ENCODE measurements at regions not wholly inside any gene's neighbourhood (a gene's known extent, or its start where the extent isn't known, plus 50 kb on each side); places are given as distances from the start of the nearest gene placed in this dataset.

- Histone ChIP-seq H2BK20ac (ENCODE audit: low read depth, low read length) (no peak overlapping the region), H4K8ac (ENCODE audit: low read depth in 2 of 2, low read length in 2 of 2) (no peak overlapping the region), H3K36me3 (ENCODE audit: control insufficient read depth, insufficient read depth, low read length) (no peaks in the 10 kb centered on the region), H2BK120ac (ENCODE audit: low read depth, low read length) (no peak overlapping the region), H3K23ac (ENCODE audit: low read depth, low read length) (no peak overlapping the region), H3K4me1 (ENCODE audit: control insufficient read depth, insufficient read depth, low read length) (no peaks in the 10 kb centered on the region), H3K4ac (ENCODE audit: low read depth, low read length) (no peak overlapping the region), H3K27ac (ENCODE audit: insufficient read depth, low read length) (no peak overlapping the region), H3K4me3 (ENCODE audit: insufficient read depth, low read depth, low read length) (no peak overlapping the region), H2AK5ac (ENCODE audit: low read depth, low read length) (no peak overlapping the region), H3K9me1 (ENCODE audit: insufficient read depth, low read length) (no peaks in the 10 kb centered on the region), H2AFZ (replicated peaks; ENCODE audit: low read length, poor library complexity) (no peak overlapping the region), H3K18ac (ENCODE audit: low read depth, low read length) (no peak overlapping the region), H3K27me3 (ENCODE audit: control insufficient read depth, insufficient read depth, low read length) (no peaks in the 10 kb centered on the region), H2AK9ac (replicated peaks; ENCODE audit: low read depth, low read length, poor library complexity) (no peak overlapping the region), H3K9ac (ENCODE audit: low read depth, low read length) (no peak overlapping the region), H3K4me2 (ENCODE audit: low read depth, low read length) (no peak overlapping the region), H3K9me3 (ENCODE audit: control insufficient read depth, insufficient read depth, low read length) (no peaks in the 10 kb centered on the region), H3K79me1 (ENCODE audit: low read depth in 1 of 2, low read length in 2 of 2) (no peaks in the 10 kb centered on the region), H3K56ac (ENCODE audit: extremely low read depth, insufficient read depth, low read length) (no peak overlapping the region), H4K91ac (ENCODE audit: insufficient read depth, low read depth, low read length) (no peak overlapping the region), H4K5ac (ENCODE audit: low read depth, low read length) (no peak overlapping the region), H2BK15ac (ENCODE audit: low read depth, low read length) (no peak overlapping the region), H2BK5ac (ENCODE audit: low read depth, low read length, poor library complexity, severe bottlenecking) (no peak overlapping the region), H4K20me1 (ENCODE audit: insufficient read depth, low read length) (no peaks in the 10 kb centered on the region), H3K14ac (replicated peaks; ENCODE audit: low read depth, low read length) (no peak overlapping the region)
- DNase-seq = no peak
- no CpG with 5 or more reads among the region's 1 CpG for WGBS, 2 experiments (ENCODE audit: extremely low coverage in 2 of 2, insufficient read length in 1 of 2)
- TF ChIP-seq NFE2L2 (IDR thresholded peaks at IDR 0.05; ENCODE audit: low read depth, low read length) = no peak
- no peak for TF ChIP-seq FOS (IDR thresholded peaks at IDR 0.05; ENCODE audit: low read depth, low read length)
- no peak for TF ChIP-seq MAZ (IDR thresholded peaks at IDR 0.05; ENCODE audit: borderline replicate concordance, low read depth, low read length)
- no peak for TF ChIP-seq RAD21 (IDR thresholded peaks at IDR 0.05; ENCODE audit: low read length)
- no peak for TF ChIP-seq MXI1 (IDR thresholded peaks at IDR 0.05; ENCODE audit: borderline replicate concordance, low read depth, low read length)
- TF ChIP-seq ELK1 (IDR thresholded peaks at IDR 0.05; ENCODE audit: borderline replicate concordance, low read depth, low read length) = no peak
- no peak for TF ChIP-seq CTCF (conservative IDR thresholded peaks at IDR 0.05; ENCODE audit: low read depth, low read length)
- no peak for TF ChIP-seq BHLHE40 (IDR thresholded peaks at IDR 0.05; ENCODE audit: low read depth, low read length)
- no peak for TF ChIP-seq POLR2A (IDR thresholded peaks at IDR 0.05; ENCODE audit: low read depth, low read length)
- no peak for TF ChIP-seq SMC3 (IDR thresholded peaks at IDR 0.05; ENCODE audit: low read depth, low read length)
- TF ChIP-seq USF2 (IDR thresholded peaks at IDR 0.05; ENCODE audit: low read depth, low read length) = no peak
- no peak for TF ChIP-seq CHD1 (IDR thresholded peaks at IDR 0.05; ENCODE audit: low read depth, low read length)
- TF ChIP-seq CEBPB (IDR thresholded peaks at IDR 0.05; ENCODE audit: low read depth, low read length) = no peak
- TF ChIP-seq RCOR1 (IDR thresholded peaks at IDR 0.05; ENCODE audit: insufficient replicate concordance, low read length) = no peak
- TF ChIP-seq RFX5 (IDR thresholded peaks at IDR 0.05; ENCODE audit: low read depth, low read length) = no peak
- TF ChIP-seq MAFK (IDR thresholded peaks at IDR 0.05; ENCODE audit: low read depth, low read length) = no peak
- intact Hi-C loops (cut with micrococcal nuclease) = no loop called here
- no peak for ATAC-seq (ENCODE audit: low read depth)
- CTCF ChIA-PET = interaction anchor here (1.4 kb wide), 1 partner anchor 14 kb away, joined by 3 read pairs; no protein-coding TSS in a partner anchor
- POLR2A ChIA-PET (ENCODE audit: unreplicated experiment) = no interaction called here
- in situ Hi-C loops (cut with MboI; ENCODE audit: low sequenced_read_pairs) = no loop called here
- dilution Hi-C loops (cut with HindIII; ENCODE audit: low sequenced_read_pairs, unreplicated experiment) = no loop called here
- BruUV-seq (replicated peaks) = no TSS peak
Measured at GRCh38 chr1:215488850-215489249, 78.3 kb upstream of the KCTD3 start.

Data from IMR-90 (cell line).